Thoracic aorta (tissue), 2 donors: ENCODE measurements at regions not wholly inside any gene's neighbourhood (a gene's known extent, or its start where the extent isn't known, plus 50 kb on each side); places are given as distances from the start of the nearest gene placed in this dataset.

ENCODE experiments used
- ATAC-seq: fragments of 150-250 bp; one replicate; pipeline ENCODE4 v1.8.0; 2017; ENCODE audit warnings: low read depth; ENCODE audit not compliant: insufficient number of reproducible peaks, low FRiP score
- DNase-seq: peaks from one replicate; pipeline ENCODE4 v3.0.0-alpha.2; 2020; ENCODE audit warnings: low spot score
- H3K27ac ChIP-seq, 2 donors: fragments of 200-600 bp; sonication (generic); 1 replicate in 1 of 2; 2 replicates in 1 of 2; pipeline ENCODE4 v1.5.1; 2016; ENCODE audit warnings: mild to moderate bottlenecking in 2 of 2, moderate library complexity in 2 of 2
- H3K27me3 ChIP-seq: fragments of 200-600 bp; sonication (generic); replicated peaks from 2 replicates; pipeline ENCODE4 v1.6.0; 2016; ENCODE audit warnings: mild to moderate bottlenecking; ENCODE audit not compliant: insufficient read depth
- H3K36me3 ChIP-seq: fragments of 200-600 bp; sonication (generic); one replicate; pipeline ENCODE4 v1.5.1; 2016
- H3K4me1 ChIP-seq, 2 donors: fragments of 200-600 bp; sonication (generic); 1 replicate in 1 of 2; 2 replicates in 1 of 2; pipeline versions ENCODE4 v1.5.1 to v1.6.0; 2016; ENCODE audit warnings: low read depth in 2 of 2, mild to moderate bottlenecking in 1 of 2; ENCODE audit not compliant: control insufficient read depth in 1 of 2
- H3K4me3 ChIP-seq: fragments of 200-600 bp; sonication (generic); 2 replicates; pipeline ENCODE4 v1.5.1; 2016; ENCODE audit warnings: mild to moderate bottlenecking
- H3K9me3 ChIP-seq: fragments of 200-600 bp; sonication (generic); 2 replicates; pipeline ENCODE4 v1.5.1; 2016
- CTCF ChIP-seq: fragments of 200-600 bp; sonication (generic); IDR thresholded peaks from one replicate; pipeline ENCODE4 v1.5.1; 2019; ENCODE audit warnings: antibody characterized with exemption

DNA sequence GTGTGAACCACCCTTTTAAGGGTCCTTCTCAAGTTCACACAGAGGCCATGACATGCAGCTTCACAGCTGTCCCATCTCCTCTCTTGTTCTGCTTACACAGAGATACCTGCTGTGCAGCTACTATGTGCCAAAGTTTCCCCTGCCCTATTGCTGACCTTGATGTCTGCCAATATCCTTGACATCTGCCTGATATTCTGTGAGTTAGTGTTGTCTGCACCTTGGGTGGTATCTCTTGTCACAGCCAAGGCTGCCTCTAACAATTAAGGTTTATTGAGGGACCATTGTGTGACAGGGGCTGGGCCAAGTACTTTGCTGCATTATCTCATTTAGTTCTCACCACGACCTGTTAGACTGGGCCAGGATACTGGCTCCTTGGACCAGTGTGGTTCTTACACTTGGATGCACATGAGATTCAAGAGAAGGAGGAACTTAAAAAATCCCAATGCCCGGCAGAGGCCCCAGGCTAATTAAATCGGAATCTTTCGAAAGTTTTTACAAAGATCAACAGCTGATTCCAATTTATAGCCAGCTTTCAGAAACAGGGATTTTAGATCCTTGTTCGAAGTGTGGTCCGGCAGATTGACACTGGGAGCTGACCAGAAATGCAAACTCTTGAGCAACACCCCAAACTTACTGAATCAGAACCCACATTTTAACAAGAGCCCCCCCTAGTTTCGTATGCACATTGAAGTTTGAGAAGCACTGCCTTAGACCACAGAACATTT lies 178.6 kb downstream of the SATB1 start:
- TF ChIP-seq CTCF = no peak
- H3K27me3 ChIP-seq = no peaks in the 10 kb centered on the region
- H3K27ac ChIP-seq = no peak overlapping the region
- H3K9me3 ChIP-seq = no peaks in the 10 kb centered on the region
- H3K36me3 ChIP-seq = no peaks in the 10 kb centered on the region
- ATAC-seq = no peak
- no peak for DNase-seq
- H3K4me1 ChIP-seq = no peaks in the 10 kb centered on the region
- no peak overlapping the region for H3K4me3 ChIP-seq

DNA sequence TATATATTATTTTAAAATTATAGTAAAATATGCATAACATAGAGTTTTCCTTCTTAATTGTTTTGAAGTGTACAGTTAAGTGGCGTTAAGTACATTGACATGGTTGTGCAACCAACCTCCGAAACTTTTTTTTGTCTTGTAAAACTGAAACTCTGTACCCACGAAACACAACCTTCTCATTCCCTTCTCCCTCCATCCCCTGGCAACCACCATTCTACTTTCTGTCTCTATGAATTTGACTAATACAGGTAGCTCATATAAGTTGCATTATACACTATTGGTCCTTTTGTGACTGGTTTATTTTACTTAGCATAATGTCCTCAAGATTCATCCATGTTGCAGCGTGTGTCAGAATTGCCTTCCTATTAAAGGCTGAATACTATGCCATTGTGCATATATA lies 179.4 kb downstream of the SATB1 start:
- no peak overlapping the region for H3K27ac ChIP-seq

GRCh38 chr3:18241837-18242236 lies 183.3 kb downstream of the SATB1 start:
- H3K4me3 ChIP-seq = no peak overlapping the region
- no peak for TF ChIP-seq CTCF
- H3K27me3 ChIP-seq = no peaks in the 10 kb centered on the region
- no peaks in the 10 kb centered on the region for H3K36me3 ChIP-seq
- H3K27ac ChIP-seq = no peak overlapping the region
- no peak for DNase-seq
- H3K4me1 ChIP-seq = no peaks in the 10 kb centered on the region
- no peaks in the 10 kb centered on the region for H3K9me3 ChIP-seq
- ATAC-seq = no peak

More for the DNA sequence above, 179.4 kb downstream of the SATB1 start:
- Histone ChIP-seq H3K27me3 (no peaks in the 10 kb centered on the region), H3K9me3 (no peaks in the 10 kb centered on the region), H3K36me3 (no peaks in the 10 kb centered on the region), H3K4me1 (no peaks in the 10 kb centered on the region), H3K4me3 (no peak overlapping the region)
- ATAC-seq = no peak
- no peak for TF ChIP-seq CTCF
- no peak for DNase-seq

- H3K27me3 ChIP-seq = no peaks in the 10 kb centered on the region
- H3K9me3 ChIP-seq = no peaks in the 10 kb centered on the region
- no peak for TF ChIP-seq CTCF
- H3K4me1 ChIP-seq = peaks cover 0 to 2% of the 10 kb centered on the region in 2 donors
- no peak overlapping the region for H3K4me3 ChIP-seq
- DNase-seq (no peak), ATAC-seq (no peak)
- H3K36me3 ChIP-seq = no peaks in the 10 kb centered on the region
- no peak overlapping the region for H3K27ac ChIP-seq
Observed at GRCh38 chr3:18239674-18240073, 185.5 kb downstream of the SATB1 start.

DNA sequence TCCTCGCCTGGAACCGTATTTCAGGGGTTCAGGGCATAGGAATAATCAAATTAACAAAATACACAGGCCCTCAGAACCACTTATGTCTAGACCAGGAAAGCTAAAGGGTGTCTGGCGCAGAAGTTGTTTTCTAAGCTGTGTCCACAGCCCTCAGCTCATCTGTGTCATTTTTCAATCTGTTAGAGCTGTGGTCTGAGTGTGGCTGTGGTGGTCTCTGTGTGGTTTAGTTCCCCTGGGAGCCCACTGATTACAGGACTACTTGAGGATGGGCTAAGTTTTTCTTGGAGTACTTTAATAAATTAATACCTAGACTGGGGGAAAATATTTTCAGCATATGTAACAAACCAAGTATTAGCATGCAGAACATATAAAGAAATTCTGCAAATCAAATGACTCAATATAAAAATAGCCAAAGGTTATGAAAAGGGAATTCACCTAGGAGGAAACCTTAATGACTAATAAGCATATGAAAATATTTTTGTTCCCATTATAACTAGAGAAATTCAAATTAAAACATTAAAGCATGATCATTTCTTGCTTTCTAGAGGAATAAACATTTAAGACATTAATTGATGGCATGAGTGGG lies 186.3 kb downstream of the SATB1 start:
- Histone ChIP-seq H3K27me3 (no peaks in the 10 kb centered on the region), H3K4me1 (peaks cover 0 to 6% of the 10 kb centered on the region in 2 donors), H3K4me3 (no peak overlapping the region), H3K9me3 (no peaks in the 10 kb centered on the region), H3K27ac (no peak overlapping the region), H3K36me3 (no peaks in the 10 kb centered on the region)
- DNase-seq (no peak), ATAC-seq (no peak)
- no peak for TF ChIP-seq CTCF
